ENCODE measurements at regions not wholly inside any gene's neighbourhood (a gene's known extent, or its start where the extent isn't known, plus 50 kb on each side); places are given as distances from the start of the nearest gene placed in this dataset.

GRCh38 chr5:54820346-54821134 is 164.9 kb downstream of the ESM1 start:
- no peak for ATAC-seq
- no peak for TF ChIP-seq EZH2phosphoT487 (IDR thresholded peaks at IDR 0.05; ENCODE audit: unreplicated experiment)
- no peak for TF ChIP-seq NANOG (IDR thresholded peaks at IDR 0.05; ENCODE audit: borderline replicate concordance)
- TF ChIP-seq ZNF331 (CRISPR knock-in tag; IDR thresholded peaks at IDR 0.05; ENCODE audit: low read depth), result no peak
- no peak for TF ChIP-seq POLR2AphosphoS5 (IDR thresholded peaks at IDR 0.05; ENCODE audit: low read depth)
- TF ChIP-seq CREB1 (CRISPR knock-in tag; IDR thresholded peaks at IDR 0.05; ENCODE audit: low read depth), result no peak
- no peak overlapping the region for H3K4me3 Mint-ChIP-seq

GRCh38 chr5:54807421-54807820 is 178.0 kb downstream of the ESM1 start:
- Mint-ChIP-seq H3K4me1 (peaks cover 2% of the 10 kb centered on the region; the same call in 1 of the 3 replicates), H3K27ac (no peak overlapping the region), H3K36me3 (ENCODE audit: low read depth) (peaks cover 39% of the 10 kb centered on the region), H3K27me3 (ENCODE audit: insufficient read depth, low read depth, poor library complexity) (peaks cover 4% of the 10 kb centered on the region), H3K4me3 (no peak overlapping the region), H3K9me3 (peaks cover 45% of the 10 kb centered on the region)
- Histone ChIP-seq H2AFZ (no peak overlapping the region), H3K4me2 (no peak overlapping the region), H3K4me3 (no peak overlapping the region), H4K20me1 (replicated peaks; ENCODE audit: insufficient read depth) (no peaks in the 10 kb centered on the region), H3F3A (replicated peaks; ENCODE audit: low read depth) (no peaks in the 10 kb centered on the region), H3K4me1 (ENCODE audit: insufficient read depth) (no peaks in the 10 kb centered on the region), H3K27me3 (ENCODE audit: insufficient read depth) (no peaks in the 10 kb centered on the region), H3K36me3 (ENCODE audit: insufficient read depth) (no peaks in the 10 kb centered on the region), H3K27ac (ENCODE audit: low read depth) (no peak overlapping the region), H3K79me2 (replicated peaks; ENCODE audit: insufficient read depth) (no peaks in the 10 kb centered on the region), H3K9me2 (ENCODE audit: insufficient read depth) (no peaks in the 10 kb centered on the region)
- no peak for ATAC-seq
- DNase-seq (ENCODE audit: low spot score), result no peak
- TF ChIP-seq EZH2 (IDR thresholded peaks at IDR 0.05; ENCODE audit: low read depth, unreplicated experiment), result no peak
- no peak for TF ChIP-seq POLR2AphosphoS5 (IDR thresholded peaks at IDR 0.05; ENCODE audit: low read depth)
- TF ChIP-seq EZH2phosphoT487 (IDR thresholded peaks at IDR 0.05; ENCODE audit: unreplicated experiment), result no peak
- no peak for TF ChIP-seq REST (IDR thresholded peaks at IDR 0.05; ENCODE audit: unreplicated experiment)
- no peak for TF ChIP-seq CTCF (conservative IDR thresholded peaks at IDR 0.05; ENCODE audit: low read depth in 2 of 2)
- no peak for TF ChIP-seq NANOG (IDR thresholded peaks at IDR 0.05; ENCODE audit: borderline replicate concordance)
- TF ChIP-seq CREB1 (CRISPR knock-in tag; IDR thresholded peaks at IDR 0.05; ENCODE audit: low read depth), result no peak

More at GRCh38 chr5:54820346-54821134, 164.9 kb downstream of the ESM1 start:
- no peak overlapping the region for H3K4me2 ChIP-seq
- H3K36me3 ChIP-seq (ENCODE audit: insufficient read depth), result no peaks in the 10 kb centered on the region
- H3K4me1 ChIP-seq (ENCODE audit: insufficient read depth), result no peaks in the 10 kb centered on the region
- Mint-ChIP-seq H3K27me3 (ENCODE audit: insufficient read depth, low read depth, poor library complexity) (peaks cover 2% of the 10 kb centered on the region), H3K4me1 (peaks cover 9% of the 10 kb centered on the region; the same call in 2 of the 3 replicates), H3K36me3 (ENCODE audit: low read depth) (no peaks in the 10 kb centered on the region), H3K27ac (no peak overlapping the region), H3K9me3 (0 out of 3 replicates have a peak, but pooled peaks cover 5% of the 10 kb centered on the region)
- H3K79me2 ChIP-seq (replicated peaks; ENCODE audit: insufficient read depth), result no peaks in the 10 kb centered on the region
- no peak overlapping the region for H3K4me3 ChIP-seq
- H4K20me1 ChIP-seq (replicated peaks; ENCODE audit: insufficient read depth), result no peaks in the 10 kb centered on the region
- no peak overlapping the region for H3K27ac ChIP-seq (ENCODE audit: low read depth)
- H3K9me2 ChIP-seq (ENCODE audit: insufficient read depth), result no peaks in the 10 kb centered on the region; the same call in 1 of the 2 replicates
- no peaks in the 10 kb centered on the region for H3F3A ChIP-seq (replicated peaks; ENCODE audit: low read depth)
- H3K27me3 ChIP-seq (ENCODE audit: insufficient read depth), result no peaks in the 10 kb centered on the region
- no peak for DNase-seq (ENCODE audit: low spot score)
- H2AFZ ChIP-seq, result no peak overlapping the region

All from GM23338 (cell line).